HUDEP-2 (cell line): ENCODE measurements at regions not wholly inside any gene's neighbourhood (a gene's known extent, or its start where the extent isn't known, plus 50 kb on each side); places are given as distances from the start of the nearest gene placed in this dataset.

ENCODE experiments used
- DNase-seq, 76 experiments: peaks; one replicate each; lab custom pipeline; 2025; ENCODE audit not compliant: unreplicated experiment in 76 of 76; lab: John Stamatoyannopoulos, UW

GRCh38 chr5:18977880-18978279 lies 1010.1 kb downstream of the CDH18 start:
- DNase-seq, result no peak

GRCh38 chr5:18984559-18985080 lies 1003.4 kb downstream of the CDH18 start:
- DNase-seq, result no peak

GRCh38 chr5:18985171-18985758 lies 1002.7 kb downstream of the CDH18 start:
- DNase-seq, result no peak

- DNase-seq, result no peak
Observed at GRCh38 chr5:18987101-18987500, 1000.9 kb downstream of the CDH18 start.

- no peak for DNase-seq
Observed at GRCh38 chr5:18990852-18991251, 997.1 kb downstream of the CDH18 start.

- DNase-seq, result no peak
Observed at GRCh38 chr5:18992264-18992663, 995.7 kb downstream of the CDH18 start.

GRCh38 chr5:18999478-18999877 lies 988.5 kb downstream of the CDH18 start:
- no peak for DNase-seq

- DNase-seq, result no peak
Observed at GRCh38 chr5:19001054-19001453, 986.9 kb downstream of the CDH18 start.

- DNase-seq, result no peak
Observed at GRCh38 chr5:19001539-19001938, 986.5 kb downstream of the CDH18 start.

- no peak for DNase-seq
Observed at GRCh38 chr5:19002111-19002510, 985.9 kb downstream of the CDH18 start.

GRCh38 chr5:19018822-19019221 lies 969.2 kb downstream of the CDH18 start:
- DNase-seq, result peak in 5 of 76 experiments; percentile 1 to 68 (median 39)

- no peak for DNase-seq
Observed at GRCh38 chr5:19031491-19031890, 956.5 kb downstream of the CDH18 start.

- no peak for DNase-seq
Observed at GRCh38 chr5:19035816-19036215, 952.2 kb downstream of the CDH18 start.

- no peak for DNase-seq
Observed at GRCh38 chr5:19042106-19042505, 945.9 kb downstream of the CDH18 start.

- DNase-seq, result no peak
Observed at GRCh38 chr5:19044311-19044710, 943.7 kb downstream of the CDH18 start.

GRCh38 chr5:19044931-19045695 lies 942.9 kb downstream of the CDH18 start:
- DNase-seq, result no peak

GRCh38 chr5:19047277-19047676 lies 940.7 kb downstream of the CDH18 start:
- no peak for DNase-seq

- DNase-seq, result no peak
Observed at GRCh38 chr5:19048726-19049125, 939.3 kb downstream of the CDH18 start.

- DNase-seq, result no peak
Observed at GRCh38 chr5:19058216-19058615, 929.8 kb downstream of the CDH18 start.

- no peak for DNase-seq
Observed at GRCh38 chr5:19064094-19064493, 923.9 kb downstream of the CDH18 start.

- DNase-seq, result no peak
Observed at GRCh38 chr5:19067741-19068140, 920.3 kb downstream of the CDH18 start.

GRCh38 chr5:19098434-19098833 lies 889.6 kb downstream of the CDH18 start:
- DNase-seq, result no peak
